Astrocyte (in vitro differentiated cells and primary cell): ENCODE measurements at regions not wholly inside any gene's neighbourhood (a gene's known extent, or its start where the extent isn't known, plus 50 kb on each side); places are given as distances from the start of the nearest gene placed in this dataset.

Experiments
- DNase-seq: peaks from one replicate; pipeline ENCODE4 v3.0.0-alpha.2; 2010; ENCODE audit warnings: low read depth
- FAIRE-seq: peaks from 2 replicates; lab custom pipeline; 2011; peaks lifted over from hg19 to GRCh38; lab: Jason Lieb, UNC
- H2AFZ ChIP-seq: 2 replicates; pipeline ENCODE4 v1.6.0; 2012; ENCODE audit warnings: low read depth, low read length, inconsistent platforms
- H3K27ac ChIP-seq: 2 replicates; pipeline ENCODE4 v1.5.1; 2011; ENCODE audit warnings: low read depth, low read length, inconsistent platforms
- H3K27me3 ChIP-seq: 2 replicates; pipeline ENCODE4 v1.6.0; 2011; ENCODE audit warnings: low read length, inconsistent platforms; ENCODE audit not compliant: insufficient read depth
- H3K36me3 ChIP-seq: 2 replicates; pipeline ENCODE4 v1.5.1; 2011; ENCODE audit warnings: low read length, inconsistent platforms; ENCODE audit not compliant: insufficient read depth
- H3K4me1 ChIP-seq: 2 replicates; pipeline ENCODE4 v1.5.1; 2011; ENCODE audit warnings: low read length, inconsistent platforms; ENCODE audit not compliant: insufficient read depth
- H3K4me2 ChIP-seq: 2 replicates; pipeline ENCODE4 v1.6.0; 2012; ENCODE audit warnings: low read length, inconsistent platforms
- H3K4me3 ChIP-seq: 2 replicates; pipeline ENCODE4 v1.5.1; 2011; ENCODE audit warnings: low read depth, mild to moderate bottlenecking, low read length, inconsistent platforms; ENCODE audit not compliant: insufficient read depth
- H3K79me2 ChIP-seq: 2 replicates; pipeline ENCODE4 v1.6.0; 2012; ENCODE audit warnings: mild to moderate bottlenecking, low read length, inconsistent platforms; ENCODE audit not compliant: insufficient read depth
- H3K9ac ChIP-seq: 2 replicates; pipeline ENCODE4 v1.6.0; 2012; ENCODE audit warnings: mild to moderate bottlenecking, low read length, inconsistent platforms
- H3K9me3 ChIP-seq: 2 replicates; pipeline ENCODE4 v1.5.1; 2012; ENCODE audit warnings: low read depth, mild to moderate bottlenecking, low read length, inconsistent platforms; ENCODE audit not compliant: insufficient read depth
- H4K20me1 ChIP-seq: 2 replicates; pipeline ENCODE4 v1.6.0; 2012; ENCODE audit warnings: low read length, inconsistent platforms; ENCODE audit not compliant: insufficient read depth
- H3K27ac Mint-ChIP-seq: one replicate; pipeline ENCODE4 v1.8.0; 2021; ENCODE audit warnings: mild to moderate bottlenecking, mixed read lengths; ENCODE audit not compliant: unreplicated experiment
- H3K27me3 Mint-ChIP-seq: one replicate; pipeline ENCODE4 v1.8.0; 2021; ENCODE audit warnings: low read depth, mixed read lengths; ENCODE audit not compliant: unreplicated experiment
- H3K36me3 Mint-ChIP-seq: one replicate; pipeline ENCODE4 v1.8.0; 2021; ENCODE audit warnings: low read depth, mixed read lengths; ENCODE audit not compliant: unreplicated experiment
- H3K4me1 Mint-ChIP-seq: one replicate; pipeline ENCODE4 v1.8.0; 2021; ENCODE audit warnings: low read depth, mixed read lengths; ENCODE audit not compliant: unreplicated experiment
- H3K4me3 Mint-ChIP-seq: one replicate; pipeline ENCODE4 v1.8.0; 2021; ENCODE audit warnings: mild to moderate bottlenecking, moderate library complexity, mixed read lengths; ENCODE audit not compliant: unreplicated experiment
- H3K9me3 Mint-ChIP-seq: one replicate; pipeline ENCODE4 v1.8.0; 2021; ENCODE audit warnings: mild to moderate bottlenecking, mixed read lengths; ENCODE audit not compliant: unreplicated experiment
- CTCF ChIP-seq: IDR thresholded peaks from 2 replicates; pipeline ENCODE4 v1.5.1; 2011; ENCODE audit warnings: low read depth, mild to moderate bottlenecking, inconsistent platforms, low read length, moderate library complexity; ENCODE audit not compliant: insufficient read depth
- EZH2 ChIP-seq: IDR thresholded peaks from 2 replicates; pipeline ENCODE4 v1.6.1; 2012; ENCODE audit warnings: mild to moderate bottlenecking, low read length, inconsistent platforms; ENCODE audit not compliant: insufficient read depth

- no peaks in the 10 kb centered on the region for H3K79me2 ChIP-seq
- no peaks in the 10 kb centered on the region for H3K4me1 Mint-ChIP-seq
- no peaks in the 10 kb centered on the region for H3K27me3 ChIP-seq
- H3K9ac ChIP-seq = no peak overlapping the region
- H3K4me2 ChIP-seq = no peak overlapping the region
- H3K27ac ChIP-seq = no peak overlapping the region
- TF ChIP-seq EZH2 (no peak), CTCF (no peak)
- no peaks in the 10 kb centered on the region for H3K36me3 Mint-ChIP-seq
- H4K20me1 ChIP-seq = no peaks in the 10 kb centered on the region
- no peaks in the 10 kb centered on the region for H3K9me3 Mint-ChIP-seq
- H3K4me3 ChIP-seq = no peak overlapping the region
- FAIRE-seq = no peak
- no peak for DNase-seq
- H2AFZ ChIP-seq = no peak overlapping the region
- peaks cover 21% of the 10 kb centered on the region for H3K27me3 Mint-ChIP-seq
- no peak overlapping the region for H3K27ac Mint-ChIP-seq
- no peaks in the 10 kb centered on the region for H3K9me3 ChIP-seq
- no peaks in the 10 kb centered on the region for H3K36me3 ChIP-seq
- H3K4me3 Mint-ChIP-seq = no peak overlapping the region
- H3K4me1 ChIP-seq = no peaks in the 10 kb centered on the region
Observed at GRCh38 chr3:139157161-139157932, 112.7 kb upstream of the PRR23C start.

DNA sequence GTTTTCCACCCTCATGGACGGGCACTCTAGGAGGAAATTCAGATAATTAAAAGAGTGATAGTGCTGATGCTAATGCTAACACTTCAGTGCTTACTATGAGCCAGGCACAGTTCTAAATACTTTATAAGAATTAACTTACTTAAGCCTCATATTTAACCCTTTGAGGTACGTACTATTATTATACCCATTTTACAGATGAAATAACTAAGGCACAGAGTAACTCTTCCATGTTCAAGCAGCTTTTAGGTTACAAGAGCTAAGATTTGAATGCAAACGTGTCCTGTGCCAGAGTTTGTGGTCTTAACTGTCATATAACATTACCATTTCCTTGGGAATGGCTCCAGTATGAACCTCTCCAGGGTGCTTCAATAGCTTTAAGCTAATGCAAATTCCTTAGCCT is 114.7 kb upstream of the PRR23C start:
- Histone ChIP-seq H3K4me1 (no peaks in the 10 kb centered on the region), H3K79me2 (no peaks in the 10 kb centered on the region), H3K27ac (no peak overlapping the region), H3K9me3 (no peaks in the 10 kb centered on the region), H2AFZ (no peak overlapping the region), H3K4me3 (no peak overlapping the region), H4K20me1 (no peaks in the 10 kb centered on the region), H3K36me3 (no peaks in the 10 kb centered on the region), H3K27me3 (no peaks in the 10 kb centered on the region), H3K4me2 (no peak overlapping the region), H3K9ac (no peak overlapping the region)
- H3K36me3 Mint-ChIP-seq = no peaks in the 10 kb centered on the region
- no peaks in the 10 kb centered on the region for H3K4me1 Mint-ChIP-seq
- H3K9me3 Mint-ChIP-seq = no peaks in the 10 kb centered on the region
- FAIRE-seq (no peak), DNase-seq (no peak)
- no peak for TF ChIP-seq CTCF
- no peak for TF ChIP-seq EZH2
- H3K27me3 Mint-ChIP-seq = peaks cover 35% of the 10 kb centered on the region
- H3K4me3 Mint-ChIP-seq = no peak overlapping the region
- H3K27ac Mint-ChIP-seq = no peak overlapping the region

GRCh38 chr3:139173372-139174108 is 128.8 kb upstream of the PRR23C start:
- DNase-seq (peak; percentile 18), FAIRE-seq (no peak)
- Histone ChIP-seq H3K36me3 (no peaks in the 10 kb centered on the region), H3K9ac (no peak overlapping the region), H3K27ac (no peak overlapping the region), H3K4me3 (peak overlapping the region; percentile 31), H3K79me2 (no peaks in the 10 kb centered on the region), H3K27me3 (no peaks in the 10 kb centered on the region), H3K9me3 (no peaks in the 10 kb centered on the region), H3K4me1 (no peaks in the 10 kb centered on the region), H3K4me2 (peak overlapping the region; percentile 75), H4K20me1 (no peaks in the 10 kb centered on the region), H2AFZ (peak overlapping the region; percentile 58)
- Mint-ChIP-seq H3K9me3 (peaks cover 13% of the 10 kb centered on the region), H3K36me3 (no peaks in the 10 kb centered on the region), H3K4me3 (no peak overlapping the region), H3K27me3 (peaks cover 21% of the 10 kb centered on the region), H3K4me1 (no peaks in the 10 kb centered on the region), H3K27ac (no peak overlapping the region)
- no peak for TF ChIP-seq EZH2
- no peak for TF ChIP-seq CTCF
